Glutamatergic neuron (in vitro differentiated cells): ENCODE measurements at regions not wholly inside any gene's neighbourhood (a gene's known extent, or its start where the extent isn't known, plus 50 kb on each side); places are given as distances from the start of the nearest gene placed in this dataset.

Source experiments
- DNase-seq: peaks from one replicate; pipeline ENCODE4 v3.0.0; 2022
- H3K27ac Mint-ChIP-seq: one replicate; pipeline ENCODE4 v1.8.0; 2020; ENCODE audit warnings: mild to moderate bottlenecking, mixed read lengths, inconsistent platforms; ENCODE audit not compliant: unreplicated experiment
- H3K27me3 Mint-ChIP-seq: one replicate; pipeline ENCODE4 v1.8.0; 2020; ENCODE audit warnings: mild to moderate bottlenecking, moderate library complexity, mixed read lengths, inconsistent platforms; ENCODE audit not compliant: unreplicated experiment
- H3K36me3 Mint-ChIP-seq: one replicate; pipeline ENCODE4 v1.8.0; 2020; ENCODE audit warnings: mild to moderate bottlenecking, mixed read lengths, inconsistent platforms; ENCODE audit not compliant: unreplicated experiment
- H3K4me1 Mint-ChIP-seq: one replicate; pipeline ENCODE4 v1.8.0; 2020; ENCODE audit warnings: mild to moderate bottlenecking, low read depth, mixed read lengths, inconsistent platforms; ENCODE audit not compliant: unreplicated experiment
- H3K4me3 Mint-ChIP-seq: one replicate; pipeline ENCODE4 v1.8.0; 2020; ENCODE audit warnings: mild to moderate bottlenecking, mixed read lengths, inconsistent platforms; ENCODE audit not compliant: unreplicated experiment
- H3K9me3 Mint-ChIP-seq: one replicate; pipeline ENCODE4 v1.8.0; 2020; ENCODE audit warnings: mild to moderate bottlenecking, moderate library complexity, mixed read lengths, inconsistent platforms; ENCODE audit not compliant: unreplicated experiment
- TF ChIP-seq, protein P1 (sequence below): fragments of 200-600 bp; sonication (generic); IDR thresholded peaks from one replicate; pipeline ENCODE4 v1.5.0; 2021; ENCODE audit not compliant: partially characterized antibody, unreplicated experiment

DNA sequence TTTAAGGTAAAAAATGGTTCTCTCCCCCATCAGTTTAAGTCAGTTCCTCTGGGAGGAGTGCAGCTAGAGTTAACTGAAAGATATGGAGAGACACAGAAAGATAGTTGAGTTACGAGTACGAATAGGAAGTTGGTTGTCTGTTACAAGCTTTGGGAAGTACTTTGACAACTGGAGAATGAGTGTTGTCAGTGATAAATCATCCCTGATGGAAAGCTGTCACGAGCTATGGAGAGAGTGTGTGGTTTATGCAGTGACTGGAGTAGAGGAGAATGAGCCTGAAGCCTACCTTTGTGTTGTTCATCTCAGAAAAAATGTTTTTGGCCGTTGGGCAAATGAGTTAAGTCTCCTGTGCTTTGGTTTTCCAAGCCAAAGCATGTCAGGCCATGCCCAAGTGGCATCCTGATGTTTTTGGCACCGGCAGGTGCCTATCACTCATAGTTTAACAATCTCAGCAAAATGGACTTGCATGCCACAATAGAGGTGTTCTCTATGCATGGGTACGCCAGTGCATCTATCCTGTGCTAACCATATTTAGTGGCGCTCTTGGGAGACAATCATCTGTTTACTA is 350.2 kb downstream of the IRS2 start:
- Mint-ChIP-seq H3K27ac (no peak overlapping the region), H3K4me1 (peaks cover 4% of the 10 kb centered on the region), H3K27me3 (no peaks in the 10 kb centered on the region), H3K9me3 (peaks cover 6% of the 10 kb centered on the region), H3K4me3 (no peak overlapping the region), H3K36me3 (peaks cover 27% of the 10 kb centered on the region)
- TF ChIP-seq, protein P1, sequence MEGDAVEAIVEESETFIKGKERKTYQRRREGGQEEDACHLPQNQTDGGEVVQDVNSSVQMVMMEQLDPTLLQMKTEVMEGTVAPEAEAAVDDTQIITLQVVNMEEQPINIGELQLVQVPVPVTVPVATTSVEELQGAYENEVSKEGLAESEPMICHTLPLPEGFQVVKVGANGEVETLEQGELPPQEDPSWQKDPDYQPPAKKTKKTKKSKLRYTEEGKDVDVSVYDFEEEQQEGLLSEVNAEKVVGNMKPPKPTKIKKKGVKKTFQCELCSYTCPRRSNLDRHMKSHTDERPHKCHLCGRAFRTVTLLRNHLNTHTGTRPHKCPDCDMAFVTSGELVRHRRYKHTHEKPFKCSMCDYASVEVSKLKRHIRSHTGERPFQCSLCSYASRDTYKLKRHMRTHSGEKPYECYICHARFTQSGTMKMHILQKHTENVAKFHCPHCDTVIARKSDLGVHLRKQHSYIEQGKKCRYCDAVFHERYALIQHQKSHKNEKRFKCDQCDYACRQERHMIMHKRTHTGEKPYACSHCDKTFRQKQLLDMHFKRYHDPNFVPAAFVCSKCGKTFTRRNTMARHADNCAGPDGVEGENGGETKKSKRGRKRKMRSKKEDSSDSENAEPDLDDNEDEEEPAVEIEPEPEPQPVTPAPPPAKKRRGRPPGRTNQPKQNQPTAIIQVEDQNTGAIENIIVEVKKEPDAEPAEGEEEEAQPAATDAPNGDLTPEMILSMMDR, result no peak
- no peak for DNase-seq

DNA sequence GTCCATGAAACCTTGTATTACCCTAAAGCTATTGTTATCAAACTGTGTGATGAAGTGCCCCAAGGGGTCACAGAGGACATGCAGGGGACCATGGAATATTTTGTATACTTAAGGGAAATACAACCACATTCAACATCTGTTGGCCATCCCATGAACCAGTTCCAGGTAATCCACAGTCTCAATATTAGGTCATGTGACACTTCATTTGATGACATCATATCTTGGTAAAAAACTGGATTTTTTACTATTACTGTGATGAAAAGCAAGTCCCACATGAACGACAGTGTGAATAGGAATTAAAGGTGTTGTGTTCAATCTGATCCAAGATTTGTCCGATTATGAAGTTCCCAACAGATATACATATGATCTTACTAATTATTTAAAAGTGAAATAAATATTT is 355.2 kb downstream of the IRS2 start:
- no peak overlapping the region for H3K4me3 Mint-ChIP-seq
- DNase-seq, result no peak
- TF ChIP-seq, protein P1, result no peak
- H3K27ac Mint-ChIP-seq, result no peak overlapping the region
- H3K27me3 Mint-ChIP-seq, result peaks cover 3% of the 10 kb centered on the region
- no peaks in the 10 kb centered on the region for H3K4me1 Mint-ChIP-seq
- peaks cover 6% of the 10 kb centered on the region for H3K9me3 Mint-ChIP-seq
- H3K36me3 Mint-ChIP-seq, result peaks cover 34% of the 10 kb centered on the region

DNA sequence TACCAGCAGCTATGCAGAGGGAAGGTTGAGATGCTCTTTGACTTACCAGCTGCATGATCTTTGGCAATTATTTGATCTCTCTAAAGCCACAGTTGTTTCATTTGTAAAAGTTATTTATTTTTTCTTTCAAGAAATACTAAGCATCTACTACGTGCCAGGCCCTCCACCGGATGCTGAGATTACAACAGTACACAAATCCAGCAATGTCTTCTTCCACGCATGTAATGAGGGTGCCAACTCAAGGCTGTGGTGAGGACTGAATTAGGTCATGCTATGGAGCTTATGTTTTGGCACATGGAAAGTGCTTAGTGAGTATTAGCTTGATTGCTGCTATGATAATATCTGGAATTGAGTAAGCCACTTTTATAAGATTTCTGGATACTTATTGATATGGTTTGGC is 358.2 kb downstream of the IRS2 start:
- no peak overlapping the region for H3K27ac Mint-ChIP-seq
- H3K27me3 Mint-ChIP-seq, result peaks cover 3% of the 10 kb centered on the region
- H3K9me3 Mint-ChIP-seq, result peaks cover 3% of the 10 kb centered on the region

DNA sequence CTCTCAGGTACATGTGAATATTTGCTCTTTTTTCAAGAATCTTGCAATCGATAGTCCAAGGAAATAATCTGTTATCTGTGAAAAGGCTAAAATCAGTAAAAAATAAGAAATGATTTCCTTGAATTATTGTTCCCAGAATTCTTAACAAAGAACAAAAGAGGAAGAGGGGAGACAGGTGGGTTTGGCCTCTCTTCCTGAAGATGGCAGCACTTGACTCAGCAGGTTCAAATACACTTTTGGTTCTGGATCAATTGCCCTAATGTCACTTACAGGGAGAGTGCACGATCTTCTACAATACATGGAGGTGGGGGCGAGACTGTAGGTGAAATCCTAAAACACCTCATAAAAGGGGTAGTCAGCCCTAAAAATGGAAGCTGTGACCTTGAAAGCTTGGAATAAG is 358.7 kb downstream of the IRS2 start:
- Mint-ChIP-seq H3K36me3 (peaks cover 25% of the 10 kb centered on the region), H3K27me3 (peaks cover 3% of the 10 kb centered on the region), H3K4me1 (no peaks in the 10 kb centered on the region), H3K4me3 (no peak overlapping the region), H3K27ac (no peak overlapping the region), H3K9me3 (peaks cover 2% of the 10 kb centered on the region)
- TF ChIP-seq, protein P1, result no peak
- DNase-seq, result no peak

More for the DNA sequence above, 358.2 kb downstream of the IRS2 start:
- Mint-ChIP-seq H3K36me3 (peaks cover 27% of the 10 kb centered on the region), H3K4me3 (no peak overlapping the region), H3K4me1 (no peaks in the 10 kb centered on the region)
- TF ChIP-seq, protein P1, result no peak
- no peak for DNase-seq

DNA sequence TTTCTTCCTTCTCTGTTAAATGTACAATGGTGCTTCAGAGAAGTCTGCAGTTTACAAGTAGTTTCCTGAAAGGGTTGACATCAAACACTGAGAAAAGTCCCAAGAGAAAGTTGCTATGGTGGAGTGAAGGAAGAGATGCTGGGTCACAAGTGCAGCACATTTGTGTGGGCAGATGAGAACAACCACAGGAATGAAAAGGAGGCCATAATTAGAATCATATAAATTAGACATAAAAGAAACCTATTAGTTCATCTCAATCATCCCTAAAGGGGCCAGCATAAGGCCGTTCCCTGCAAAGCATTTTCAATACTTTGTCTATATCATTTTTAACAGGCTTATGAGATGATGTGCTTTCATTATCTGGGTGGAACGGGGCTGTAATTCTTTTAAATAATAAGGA is 359.2 kb downstream of the IRS2 start:
- Mint-ChIP-seq H3K9me3 (peaks cover 2% of the 10 kb centered on the region), H3K4me1 (no peaks in the 10 kb centered on the region), H3K27ac (no peak overlapping the region), H3K36me3 (peaks cover 25% of the 10 kb centered on the region), H3K4me3 (no peak overlapping the region), H3K27me3 (peaks cover 3% of the 10 kb centered on the region)
- no peak for DNase-seq
- TF ChIP-seq, protein P1, result no peak
